OCI-LY1 (cell line): ENCODE measurements at regions not wholly inside any gene's neighbourhood (a gene's known extent, or its start where the extent isn't known, plus 50 kb on each side); places are given as distances from the start of the nearest gene placed in this dataset.
"Not testable (repeated sequence)": the region's sequence is repeated elsewhere in the genome, so short reads cannot be mapped to it uniquely, and the experiment has no call there.

Source experiments
- H2AFZ ChIP-seq: fragments of 200-600 bp; sonication (generic), shearing (Covaris generic); 2 replicates; pipeline ENCODE4 v1.6.0; 2014; ENCODE audit warnings: antibody characterized with exemption, mild to moderate bottlenecking, low read length
- H3F3A ChIP-seq: fragments of 200-600 bp; sonication (generic), shearing (Covaris generic); 2 replicates; pipeline ENCODE4 v1.6.0; 2014; ENCODE audit warnings: mild to moderate bottlenecking, antibody characterized with exemption, low read length, moderate library complexity; ENCODE audit not compliant: insufficient read depth
- H3K27ac ChIP-seq: fragments of 200-600 bp; sonication (generic); 2 replicates; pipeline ENCODE4 v1.5.1; 2014; ENCODE audit warnings: low read length, mixed run types, mild to moderate bottlenecking, low read depth; ENCODE audit not compliant: poor library complexity, severe bottlenecking
- H3K27me3 ChIP-seq: fragments of 200-600 bp; sonication (generic); 2 replicates; pipeline ENCODE4 v1.6.0; 2014; ENCODE audit warnings: antibody characterized with exemption, mild to moderate bottlenecking, low read length, moderate library complexity; ENCODE audit not compliant: insufficient read depth
- H3K36me3 ChIP-seq: fragments of 200-600 bp; sonication (generic); 2 replicates; pipeline ENCODE4 v1.6.1; 2014; ENCODE audit warnings: mild to moderate bottlenecking, antibody characterized with exemption, low read length, moderate library complexity, mixed read lengths; ENCODE audit not compliant: insufficient read depth
- H3K4me1 ChIP-seq: fragments of 200-600 bp; sonication (generic); 2 replicates; pipeline ENCODE4 v1.5.1; 2014; ENCODE audit warnings: mild to moderate bottlenecking, low read length, moderate library complexity; ENCODE audit not compliant: insufficient read depth, severe bottlenecking
- H3K4me2 ChIP-seq: fragments of 200-600 bp; sonication (generic), shearing (Covaris generic); 2 replicates; pipeline ENCODE4 v1.6.1; 2014; ENCODE audit warnings: low read length
- H3K4me3 ChIP-seq: fragments of 200-600 bp; sonication (generic); 2 replicates; pipeline ENCODE4 v1.5.1; 2014; ENCODE audit warnings: low read length, low read depth, mild to moderate bottlenecking, mixed read lengths; ENCODE audit not compliant: poor library complexity, severe bottlenecking
- H3K79me2 ChIP-seq: fragments of 200-600 bp; shearing (Covaris generic); 2 replicates; pipeline ENCODE4 v1.6.1; 2016; ENCODE audit warnings: mixed run types, low read length, mixed read lengths; ENCODE audit not compliant: insufficient read depth
- H3K9ac ChIP-seq: fragments of 200-600 bp; sonication (generic), shearing (Covaris generic); 2 replicates; pipeline ENCODE4 v1.6.1; 2014; ENCODE audit warnings: mild to moderate bottlenecking, low read length, mixed read lengths
- H3K9me2 ChIP-seq: fragments of 200-600 bp; sonication (generic), shearing (Covaris generic); 2 replicates; pipeline ENCODE4 v1.6.1; 2014; ENCODE audit warnings: low read depth, mild to moderate bottlenecking, low read length, mixed read lengths
- H3K9me3 ChIP-seq: fragments of 200-600 bp; shearing (Covaris generic); 2 replicates; pipeline ENCODE4 v1.6.1; 2014; ENCODE audit warnings: low read length, mixed read lengths
- H4K20me1 ChIP-seq: fragments of 200-600 bp; sonication (generic), shearing (Covaris generic); 2 replicates; pipeline ENCODE4 v1.6.0; 2016; ENCODE audit warnings: mild to moderate bottlenecking, low read length; ENCODE audit not compliant: insufficient read depth
- EZH2 ChIP-seq: fragments of 200-600 bp; sonication (generic), shearing (Covaris generic); IDR thresholded peaks from 2 replicates; pipeline ENCODE4 v1.8.0; 2017; ENCODE audit warnings: borderline replicate concordance, mixed run types, mild to moderate bottlenecking, antibody characterized with exemption, low read length, moderate library complexity, mixed read lengths
- TF ChIP-seq, protein P1 (sequence below): fragments of 200-600 bp; sonication (generic), shearing (Covaris generic); IDR thresholded peaks from 2 replicates; pipeline ENCODE4 v1.5.1; 2017; ENCODE audit warnings: mild to moderate bottlenecking, antibody characterized with exemption, low read length, moderate library complexity, mixed read lengths

DNA sequence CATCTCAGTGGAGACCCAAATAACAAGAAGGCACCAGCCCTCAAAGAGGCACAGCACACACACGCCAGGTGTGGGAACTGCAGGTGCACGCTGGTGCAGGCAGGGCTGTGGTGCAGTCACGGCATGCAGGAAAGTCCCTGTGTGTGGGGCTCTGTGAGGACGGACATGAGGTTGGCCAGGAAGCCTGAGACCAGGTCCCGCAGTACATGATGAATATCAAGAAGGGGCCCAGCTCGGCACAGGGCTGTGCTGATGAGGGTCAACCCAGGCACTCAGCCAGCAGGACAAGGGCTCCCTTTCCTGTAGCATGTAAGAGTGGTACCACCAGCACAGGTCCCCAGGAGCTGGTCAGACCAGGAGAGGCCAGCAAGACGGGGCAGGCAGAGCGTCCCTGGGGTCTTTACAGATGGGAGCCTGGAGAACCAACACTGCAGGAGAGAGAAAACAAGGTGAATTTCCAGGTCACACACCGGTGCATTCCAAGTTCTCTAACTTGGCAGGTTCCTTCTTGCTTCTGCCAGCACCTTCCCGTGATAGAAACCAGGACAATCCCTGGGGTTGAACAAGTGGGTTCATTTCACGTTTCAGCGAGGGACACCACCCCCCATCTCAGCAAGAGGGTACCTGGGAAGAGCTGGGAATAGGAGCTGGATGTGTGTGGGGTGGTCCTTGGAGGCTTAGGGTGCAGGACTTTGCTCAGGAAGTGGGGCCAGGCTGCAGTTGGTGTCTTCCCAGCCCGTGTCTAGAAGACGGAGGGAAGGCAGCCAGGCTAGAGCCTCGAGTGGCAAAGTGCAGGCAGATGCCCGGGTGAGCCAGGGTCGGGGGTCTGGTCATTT, 244.8 kb upstream of the TCERG1L start:
- Histone ChIP-seq H3K4me2 (no peak overlapping the region), H3K9ac (no peak overlapping the region), H3K27ac (no peak overlapping the region), H2AFZ (no peak overlapping the region), H3K9me3 (no peaks in the 10 kb centered on the region), H3F3A (no peaks in the 10 kb centered on the region), H3K27me3 (no peaks in the 10 kb centered on the region), H3K36me3 (no peaks in the 10 kb centered on the region), H3K9me2 (no peaks in the 10 kb centered on the region), H3K79me2 (no peaks in the 10 kb centered on the region), H3K4me3 (no peak overlapping the region), H3K4me1 (no peaks in the 10 kb centered on the region), H4K20me1 (no peaks in the 10 kb centered on the region)
- TF ChIP-seq, protein P1, sequence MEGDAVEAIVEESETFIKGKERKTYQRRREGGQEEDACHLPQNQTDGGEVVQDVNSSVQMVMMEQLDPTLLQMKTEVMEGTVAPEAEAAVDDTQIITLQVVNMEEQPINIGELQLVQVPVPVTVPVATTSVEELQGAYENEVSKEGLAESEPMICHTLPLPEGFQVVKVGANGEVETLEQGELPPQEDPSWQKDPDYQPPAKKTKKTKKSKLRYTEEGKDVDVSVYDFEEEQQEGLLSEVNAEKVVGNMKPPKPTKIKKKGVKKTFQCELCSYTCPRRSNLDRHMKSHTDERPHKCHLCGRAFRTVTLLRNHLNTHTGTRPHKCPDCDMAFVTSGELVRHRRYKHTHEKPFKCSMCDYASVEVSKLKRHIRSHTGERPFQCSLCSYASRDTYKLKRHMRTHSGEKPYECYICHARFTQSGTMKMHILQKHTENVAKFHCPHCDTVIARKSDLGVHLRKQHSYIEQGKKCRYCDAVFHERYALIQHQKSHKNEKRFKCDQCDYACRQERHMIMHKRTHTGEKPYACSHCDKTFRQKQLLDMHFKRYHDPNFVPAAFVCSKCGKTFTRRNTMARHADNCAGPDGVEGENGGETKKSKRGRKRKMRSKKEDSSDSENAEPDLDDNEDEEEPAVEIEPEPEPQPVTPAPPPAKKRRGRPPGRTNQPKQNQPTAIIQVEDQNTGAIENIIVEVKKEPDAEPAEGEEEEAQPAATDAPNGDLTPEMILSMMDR = no peak
- TF ChIP-seq EZH2 = no peak

DNA sequence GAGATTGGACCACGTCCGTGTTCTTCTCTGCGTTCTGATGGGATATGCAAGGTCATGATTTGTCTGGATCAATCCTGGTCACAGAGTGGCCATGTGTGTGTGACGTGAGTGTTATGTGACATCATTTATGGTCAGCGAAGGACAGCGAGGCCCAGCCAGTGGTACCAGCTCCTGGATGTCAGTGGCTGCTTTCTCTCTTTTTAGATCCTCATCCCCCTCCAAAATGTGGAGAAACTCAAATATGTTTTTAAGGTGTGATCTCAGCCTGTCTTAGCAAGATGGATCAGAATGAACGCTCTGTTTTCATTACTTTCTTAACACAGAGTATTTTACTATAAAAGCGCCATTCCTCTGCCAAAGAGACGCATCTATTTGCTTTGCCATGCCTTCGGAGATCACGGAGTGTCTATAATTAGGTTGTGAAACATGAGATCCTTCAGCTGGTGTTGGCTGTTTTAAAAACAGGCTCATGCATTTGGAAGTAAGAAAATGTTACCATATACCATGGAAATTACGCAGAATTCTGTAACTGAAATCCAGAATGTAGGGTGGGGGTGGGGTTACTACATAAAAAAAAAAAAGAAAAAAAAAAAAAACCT, 245.5 kb upstream of the TCERG1L start:
- no peak for TF ChIP-seq EZH2
- TF ChIP-seq, protein P1 = no peak
- H3K4me1 ChIP-seq = no peaks in the 10 kb centered on the region

DNA sequence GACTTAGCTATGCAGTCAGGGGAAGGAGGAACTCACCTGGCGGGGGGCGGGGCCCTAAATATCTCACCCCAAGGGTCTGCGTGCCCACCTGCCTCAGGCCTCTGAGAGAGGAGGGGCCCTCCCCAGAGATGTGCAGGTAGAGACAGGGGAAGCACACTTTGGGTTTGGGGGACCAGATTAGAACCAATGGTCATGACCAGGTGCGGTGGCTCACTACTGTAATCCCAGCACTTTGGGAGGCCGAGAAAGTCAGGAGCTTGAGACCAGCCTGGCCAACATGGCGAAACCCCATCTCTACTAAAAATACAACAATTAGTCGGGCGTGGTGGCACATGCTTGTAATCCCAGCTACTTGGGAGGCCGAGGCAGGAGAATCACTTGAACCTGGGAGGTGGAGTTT, 246.4 kb upstream of the TCERG1L start:
- H3K9ac ChIP-seq, H3K4me3 ChIP-seq, H3K27ac ChIP-seq, H3K79me2 ChIP-seq, H3K36me3 ChIP-seq, H3K27me3 ChIP-seq, H3K4me2 ChIP-seq, H2AFZ ChIP-seq, H3F3A ChIP-seq, H3K4me1 ChIP-seq, H4K20me1 ChIP-seq, H3K9me3 ChIP-seq, H3K9me2 ChIP-seq: not testable (repeated sequence)

More for the DNA sequence above, 245.5 kb upstream of the TCERG1L start:
- no peak overlapping the region for H3K4me3 ChIP-seq
- no peaks in the 10 kb centered on the region for H3K9me2 ChIP-seq
- no peaks in the 10 kb centered on the region for H3K27me3 ChIP-seq
- no peaks in the 10 kb centered on the region for H3F3A ChIP-seq
- H3K27ac ChIP-seq = no peak overlapping the region
- H4K20me1 ChIP-seq = no peaks in the 10 kb centered on the region
- H3K4me2 ChIP-seq = no peak overlapping the region
- no peak overlapping the region for H3K9ac ChIP-seq
- H2AFZ ChIP-seq = no peak overlapping the region
- no peaks in the 10 kb centered on the region for H3K9me3 ChIP-seq
- H3K36me3 ChIP-seq = no peaks in the 10 kb centered on the region
- H3K79me2 ChIP-seq = no peaks in the 10 kb centered on the region
